Endothelial cell (in vitro differentiated cells): ENCODE measurements at regions not wholly inside any gene's neighbourhood (a gene's known extent, or its start where the extent isn't known, plus 50 kb on each side); places are given as distances from the start of the nearest gene placed in this dataset.

Source experiments
- DNase-seq: peaks from one replicate; pipeline ENCODE4 v3.0.0; 2021; ENCODE audit warnings: low spot score
- H3K27ac Mint-ChIP-seq: one replicate; pipeline ENCODE4 v1.8.0; 2021; ENCODE audit warnings: mixed read lengths, inconsistent platforms; ENCODE audit not compliant: unreplicated experiment
- H3K27me3 Mint-ChIP-seq: one replicate; pipeline ENCODE4 v1.8.0; 2021; ENCODE audit warnings: mild to moderate bottlenecking, moderate library complexity, mixed read lengths, inconsistent platforms; ENCODE audit not compliant: unreplicated experiment
- H3K36me3 Mint-ChIP-seq: one replicate; pipeline ENCODE4 v1.8.0; 2021; ENCODE audit warnings: mild to moderate bottlenecking, low read depth, mixed read lengths, inconsistent platforms; ENCODE audit not compliant: unreplicated experiment
- H3K4me1 Mint-ChIP-seq: one replicate; pipeline ENCODE4 v1.8.0; 2021; ENCODE audit warnings: mild to moderate bottlenecking, mixed read lengths, inconsistent platforms; ENCODE audit not compliant: unreplicated experiment
- H3K4me3 Mint-ChIP-seq: one replicate; pipeline ENCODE4 v1.8.0; 2021; ENCODE audit warnings: mild to moderate bottlenecking, mixed read lengths, inconsistent platforms; ENCODE audit not compliant: unreplicated experiment
- H3K9me3 Mint-ChIP-seq: one replicate; pipeline ENCODE4 v1.8.0; 2021; ENCODE audit warnings: mixed read lengths, inconsistent platforms; ENCODE audit not compliant: unreplicated experiment
- CTCF ChIP-seq: fragments of 200-600 bp; sonication (generic); IDR thresholded peaks from one replicate; pipeline ENCODE4 v1.5.0; 2021; ENCODE audit warnings: antibody characterized with exemption; ENCODE audit not compliant: unreplicated experiment

DNA sequence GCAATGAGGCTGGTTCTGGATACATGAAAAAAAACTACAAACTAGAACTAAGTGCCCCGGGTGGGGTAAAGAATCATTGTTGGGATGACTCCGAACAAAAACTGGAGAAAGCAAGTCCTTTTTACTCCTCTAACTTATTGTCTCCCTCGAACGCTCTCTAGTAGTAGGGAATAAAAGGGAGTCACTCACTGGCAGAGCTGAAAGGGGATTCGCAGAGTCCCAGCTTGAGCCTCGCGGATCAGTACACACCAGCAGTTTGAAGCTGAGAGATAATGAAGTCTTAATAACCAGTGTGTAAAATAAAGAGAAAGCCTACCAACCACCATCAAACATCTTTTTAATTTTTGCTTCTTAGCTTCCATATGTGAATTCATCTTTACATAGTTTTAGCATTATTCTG, 521.9 kb upstream of the ARX start:
- no peak overlapping the region for H3K4me3 Mint-ChIP-seq
- H3K4me1 Mint-ChIP-seq = no peaks in the 10 kb centered on the region
- H3K27me3 Mint-ChIP-seq = peaks cover 2% of the 10 kb centered on the region

GRCh38 chrX:25544641-25545040, 528.9 kb upstream of the ARX start:
- Mint-ChIP-seq H3K4me1 (no peaks in the 10 kb centered on the region), H3K27me3 (peaks cover 2% of the 10 kb centered on the region), H3K27ac (no peak overlapping the region), H3K9me3 (no peaks in the 10 kb centered on the region), H3K4me3 (no peak overlapping the region), H3K36me3 (no peaks in the 10 kb centered on the region)
- no peak for DNase-seq
- TF ChIP-seq CTCF = no peak

More for the DNA sequence above, 521.9 kb upstream of the ARX start:
- no peak for DNase-seq
- no peak for TF ChIP-seq CTCF
- Mint-ChIP-seq H3K36me3 (no peaks in the 10 kb centered on the region), H3K27ac (no peak overlapping the region), H3K9me3 (no peaks in the 10 kb centered on the region)

DNA sequence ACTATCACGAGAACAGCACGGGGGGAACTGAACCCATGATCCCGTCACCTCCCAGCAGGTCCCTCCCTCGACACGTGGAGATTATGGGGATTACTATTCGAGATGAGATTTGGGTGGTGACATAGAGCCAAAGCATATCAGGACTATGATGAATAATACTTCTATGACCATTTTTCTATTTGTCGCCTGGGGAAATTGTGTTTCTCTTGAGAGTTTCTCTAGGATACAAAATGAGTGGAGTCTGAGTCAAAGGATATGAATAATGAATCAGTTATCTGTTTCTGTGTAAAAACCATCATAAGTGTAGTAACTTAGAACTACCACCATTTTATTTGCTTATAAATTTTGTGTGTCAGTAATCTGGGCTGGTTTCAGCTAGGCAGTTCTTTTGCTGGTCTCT, 533.0 kb upstream of the ARX start:
- Mint-ChIP-seq H3K4me1 (no peaks in the 10 kb centered on the region), H3K4me3 (no peak overlapping the region), H3K27ac (no peak overlapping the region), H3K27me3 (no peaks in the 10 kb centered on the region), H3K9me3 (no peaks in the 10 kb centered on the region), H3K36me3 (no peaks in the 10 kb centered on the region)
- no peak for DNase-seq
- TF ChIP-seq CTCF = no peak

DNA sequence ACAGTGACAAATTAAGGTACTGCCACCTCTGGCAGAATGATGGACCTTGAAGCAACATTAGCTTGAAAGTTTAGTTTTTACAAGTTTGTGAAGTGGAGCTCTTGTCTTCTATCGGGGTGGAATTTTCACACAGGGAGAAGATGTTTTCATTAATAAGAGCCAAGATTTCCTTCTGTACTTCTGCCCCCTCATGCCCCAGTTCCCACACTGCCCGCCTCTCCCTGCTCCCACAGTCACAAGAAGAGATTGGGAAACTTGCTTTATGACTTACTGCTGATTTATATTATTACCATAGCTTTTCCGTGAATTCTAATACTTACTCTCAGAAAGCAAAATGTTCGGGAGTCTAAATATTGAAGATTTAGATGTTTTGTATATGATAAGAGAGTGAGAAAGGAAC, 539.8 kb upstream of the ARX start:
- Mint-ChIP-seq H3K4me3 (no peak overlapping the region), H3K27ac (no peak overlapping the region), H3K4me1 (no peaks in the 10 kb centered on the region), H3K36me3 (no peaks in the 10 kb centered on the region), H3K27me3 (no peaks in the 10 kb centered on the region), H3K9me3 (no peaks in the 10 kb centered on the region)
- TF ChIP-seq CTCF = no peak
- no peak for DNase-seq

DNA sequence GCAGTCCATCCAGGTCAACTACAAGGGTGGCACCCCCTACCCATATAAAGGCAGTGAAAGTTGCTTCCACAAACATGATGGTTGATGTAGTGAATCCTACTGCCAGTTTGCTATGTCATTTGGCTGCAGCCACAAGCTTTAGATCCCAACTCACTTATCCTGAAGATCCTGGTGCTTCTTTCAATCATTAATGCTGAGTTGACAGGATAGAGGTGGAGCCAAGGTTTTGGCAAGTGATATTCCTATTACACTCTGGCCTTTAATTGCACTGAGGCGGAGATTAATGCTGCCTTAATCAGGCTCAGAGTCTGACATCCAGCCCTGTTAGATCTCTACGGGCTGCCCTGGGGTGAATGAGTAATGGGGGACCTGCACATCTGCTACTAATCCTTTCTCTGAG, 542.4 kb upstream of the ARX start:
- no peak for DNase-seq
- H3K9me3 Mint-ChIP-seq = no peaks in the 10 kb centered on the region
- no peaks in the 10 kb centered on the region for H3K27me3 Mint-ChIP-seq
- no peak overlapping the region for H3K4me3 Mint-ChIP-seq
- H3K4me1 Mint-ChIP-seq = no peaks in the 10 kb centered on the region
- H3K27ac Mint-ChIP-seq = no peak overlapping the region
- TF ChIP-seq CTCF = no peak
- no peaks in the 10 kb centered on the region for H3K36me3 Mint-ChIP-seq
